ENCODE measurements at regions not wholly inside any gene's neighbourhood (a gene's known extent, or its start where the extent isn't known, plus 50 kb on each side); places are given as distances from the start of the nearest gene placed in this dataset.

- TF ChIP-seq, protein P1, sequence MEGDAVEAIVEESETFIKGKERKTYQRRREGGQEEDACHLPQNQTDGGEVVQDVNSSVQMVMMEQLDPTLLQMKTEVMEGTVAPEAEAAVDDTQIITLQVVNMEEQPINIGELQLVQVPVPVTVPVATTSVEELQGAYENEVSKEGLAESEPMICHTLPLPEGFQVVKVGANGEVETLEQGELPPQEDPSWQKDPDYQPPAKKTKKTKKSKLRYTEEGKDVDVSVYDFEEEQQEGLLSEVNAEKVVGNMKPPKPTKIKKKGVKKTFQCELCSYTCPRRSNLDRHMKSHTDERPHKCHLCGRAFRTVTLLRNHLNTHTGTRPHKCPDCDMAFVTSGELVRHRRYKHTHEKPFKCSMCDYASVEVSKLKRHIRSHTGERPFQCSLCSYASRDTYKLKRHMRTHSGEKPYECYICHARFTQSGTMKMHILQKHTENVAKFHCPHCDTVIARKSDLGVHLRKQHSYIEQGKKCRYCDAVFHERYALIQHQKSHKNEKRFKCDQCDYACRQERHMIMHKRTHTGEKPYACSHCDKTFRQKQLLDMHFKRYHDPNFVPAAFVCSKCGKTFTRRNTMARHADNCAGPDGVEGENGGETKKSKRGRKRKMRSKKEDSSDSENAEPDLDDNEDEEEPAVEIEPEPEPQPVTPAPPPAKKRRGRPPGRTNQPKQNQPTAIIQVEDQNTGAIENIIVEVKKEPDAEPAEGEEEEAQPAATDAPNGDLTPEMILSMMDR (IDR thresholded peaks at IDR 0.05), result no peak
- TF ChIP-seq, protein P2, sequence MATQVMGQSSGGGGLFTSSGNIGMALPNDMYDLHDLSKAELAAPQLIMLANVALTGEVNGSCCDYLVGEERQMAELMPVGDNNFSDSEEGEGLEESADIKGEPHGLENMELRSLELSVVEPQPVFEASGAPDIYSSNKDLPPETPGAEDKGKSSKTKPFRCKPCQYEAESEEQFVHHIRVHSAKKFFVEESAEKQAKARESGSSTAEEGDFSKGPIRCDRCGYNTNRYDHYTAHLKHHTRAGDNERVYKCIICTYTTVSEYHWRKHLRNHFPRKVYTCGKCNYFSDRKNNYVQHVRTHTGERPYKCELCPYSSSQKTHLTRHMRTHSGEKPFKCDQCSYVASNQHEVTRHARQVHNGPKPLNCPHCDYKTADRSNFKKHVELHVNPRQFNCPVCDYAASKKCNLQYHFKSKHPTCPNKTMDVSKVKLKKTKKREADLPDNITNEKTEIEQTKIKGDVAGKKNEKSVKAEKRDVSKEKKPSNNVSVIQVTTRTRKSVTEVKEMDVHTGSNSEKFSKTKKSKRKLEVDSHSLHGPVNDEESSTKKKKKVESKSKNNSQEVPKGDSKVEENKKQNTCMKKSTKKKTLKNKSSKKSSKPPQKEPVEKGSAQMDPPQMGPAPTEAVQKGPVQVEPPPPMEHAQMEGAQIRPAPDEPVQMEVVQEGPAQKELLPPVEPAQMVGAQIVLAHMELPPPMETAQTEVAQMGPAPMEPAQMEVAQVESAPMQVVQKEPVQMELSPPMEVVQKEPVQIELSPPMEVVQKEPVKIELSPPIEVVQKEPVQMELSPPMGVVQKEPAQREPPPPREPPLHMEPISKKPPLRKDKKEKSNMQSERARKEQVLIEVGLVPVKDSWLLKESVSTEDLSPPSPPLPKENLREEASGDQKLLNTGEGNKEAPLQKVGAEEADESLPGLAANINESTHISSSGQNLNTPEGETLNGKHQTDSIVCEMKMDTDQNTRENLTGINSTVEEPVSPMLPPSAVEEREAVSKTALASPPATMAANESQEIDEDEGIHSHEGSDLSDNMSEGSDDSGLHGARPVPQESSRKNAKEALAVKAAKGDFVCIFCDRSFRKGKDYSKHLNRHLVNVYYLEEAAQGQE (IDR thresholded peaks at IDR 0.05), result no peak
Observed at GRCh38 chr4:129403848-129404247, 307.9 kb downstream of the C4orf33 start.

All from A549 (cell line).